Epithelial cell of proximal tubule (primary cell): ENCODE measurements at regions not wholly inside any gene's neighbourhood (a gene's known extent, or its start where the extent isn't known, plus 50 kb on each side); places are given as distances from the start of the nearest gene placed in this dataset.
"Not testable (repeated sequence)": the region's sequence is repeated elsewhere in the genome, so short reads cannot be mapped to it uniquely, and the experiment has no call there.

Source experiments
- DNase-seq: peaks from one replicate; pipeline ENCODE4 v3.0.0-alpha.2; 2011; ENCODE audit warnings: low read depth
- H3K4me3 ChIP-seq: 2 replicates; pipeline ENCODE4 v1.5.1; 2011; ENCODE audit warnings: low read depth, mild to moderate bottlenecking, low read length
- CTCF ChIP-seq: conservative IDR thresholded peaks from 2 replicates; pipeline ENCODE4 v1.5.1; 2012; ENCODE audit warnings: low read depth, mild to moderate bottlenecking, low read length

GRCh38 chr13:100789025-100789424 lies 114.4 kb upstream of the TMTC4 start:
- TF ChIP-seq CTCF: no peak
- H3K4me3 ChIP-seq: no peak overlapping the region
- DNase-seq: no peak

- no peak for TF ChIP-seq CTCF
- no peak overlapping the region for H3K4me3 ChIP-seq
- DNase-seq: no peak
Observed at GRCh38 chr13:100788540-100788939, 113.9 kb upstream of the TMTC4 start.

- TF ChIP-seq CTCF: no peak
Observed at GRCh38 chr13:100787899-100788298, 113.3 kb upstream of the TMTC4 start.

GRCh38 chr13:100776686-100777085 lies 102.1 kb upstream of the TMTC4 start:
- DNase-seq, H3K4me3 ChIP-seq: not testable (repeated sequence)

More at GRCh38 chr13:100787899-100788298, 113.3 kb upstream of the TMTC4 start:
- no peak overlapping the region for H3K4me3 ChIP-seq
- DNase-seq: no peak

- TF ChIP-seq CTCF: no peak
- no peak overlapping the region for H3K4me3 ChIP-seq
- no peak for DNase-seq
Observed at GRCh38 chr13:100773923-100774663, 99.5 kb upstream of the TMTC4 start.

GRCh38 chr13:100773429-100773828 lies 98.8 kb upstream of the TMTC4 start:
- DNase-seq: no peak
- H3K4me3 ChIP-seq: no peak overlapping the region
- no peak for TF ChIP-seq CTCF

DNA sequence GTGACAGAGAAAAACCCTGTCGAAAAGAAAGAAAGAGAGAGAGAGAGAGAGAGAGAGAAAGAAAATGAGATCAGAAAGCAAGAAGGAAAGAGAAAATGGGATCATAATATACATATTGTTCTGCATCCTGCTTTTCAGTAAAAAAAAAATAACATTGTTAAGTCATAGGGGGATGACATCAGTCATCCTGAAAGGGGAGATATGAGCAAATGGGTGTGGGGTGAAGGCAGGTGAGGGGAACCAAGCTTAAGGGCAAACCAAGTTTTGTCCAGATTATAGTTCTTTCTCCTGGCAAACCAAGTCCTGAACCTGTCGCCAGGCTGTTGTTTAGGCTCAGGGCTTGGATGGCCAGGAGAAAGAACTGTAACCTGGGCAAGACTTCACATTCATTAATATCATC lies 92.6 kb upstream of the TMTC4 start:
- no peak for TF ChIP-seq CTCF
- H3K4me3 ChIP-seq: no peak overlapping the region
- DNase-seq: no peak

GRCh38 chr13:100766570-100766969 lies 92.0 kb upstream of the TMTC4 start:
- not testable (repeated sequence) for H3K4me3 ChIP-seq, DNase-seq
